A549 (cell line): ENCODE measurements at regions not wholly inside any gene's neighbourhood (a gene's known extent, or its start where the extent isn't known, plus 50 kb on each side); places are given as distances from the start of the nearest gene placed in this dataset.

Source experiments
- ATAC-seq, 2 experiments: fragments of 200-7000 bp in 1 of 2; fragments of >200 bp in 1 of 2; cut with Nextera tagmentation in 1 of 2; cut with Tn5 transposase in 1 of 2; 3 replicates each; pipeline versions ENCODE4 v1.8.0 to v1.9.1; 2018 to 2020; ENCODE audit warnings: mild to moderate bottlenecking in 1 of 2, moderate library complexity in 1 of 2
- CTCF ChIA-PET: fragments of 300-600 bp; sonication (Branson Sonifier 250); formaldehyde crosslinking; extraction: SDS; loops from one replicate; lab custom pipeline; 2021; ENCODE audit warnings: antibody characterized with exemption, inconsistent platforms; lab: Yijun Ruan, JAX
- POLR2A ChIA-PET: fragments of 350-600 bp; formaldehyde crosslinking; extraction: SDS; loops from one replicate; lab custom pipeline; 2021; ENCODE audit warnings: antibody characterized with exemption, inconsistent platforms; lab: Yijun Ruan, JAX
- DNase-seq, 2 experiments: peaks; one replicate each; pipeline versions ENCODE4 v3.0.0 to v3.0.0-alpha.2; 2011 to 2016; ENCODE audit warnings: low read depth in 1 of 2, low spot score in 1 of 2
- FAIRE-seq: peaks from 2 replicates; lab custom pipeline; 2011; peaks lifted over from hg19 to GRCh38; lab: Jason Lieb, UNC
- H3K27ac ChIP-seq, 2 experiments: fragments of >200 bp; sonication (Bioruptor Twin); formaldehyde crosslinking; 3 replicates each; pipeline ENCODE4 v1.5.1; 2016 to 2017
- H3K4me1 ChIP-seq: fragments of >200 bp; sonication (Bioruptor Twin); formaldehyde crosslinking; 3 replicates; pipeline ENCODE4 v1.6.1; 2016
- H3K4me2 ChIP-seq: fragments of >200 bp; sonication (Bioruptor Twin); formaldehyde crosslinking; 3 replicates; pipeline ENCODE4 v1.6.1; 2016
- H3K4me3 ChIP-seq: fragments of >200 bp; sonication (Bioruptor Twin); formaldehyde crosslinking; 3 replicates; pipeline ENCODE4 v1.5.1; 2016
- H3K9me3 ChIP-seq: fragments of >200 bp; sonication (Bioruptor Twin); formaldehyde crosslinking; 3 replicates; pipeline ENCODE4 v1.6.1; 2016
- CHD4 ChIP-seq: fragments of 200-600 bp; sonication (generic); IDR thresholded peaks from 2 replicates; pipeline ENCODE4 v1.6.1; 2016; ENCODE audit warnings: antibody characterized with exemption, mild to moderate bottlenecking, borderline replicate concordance
- EHF ChIP-seq: fragments of 250-450 bp; sonication (Bioruptor Pico); IDR thresholded peaks from 2 replicates; pipeline ENCODE4 v1.5.0; 2020; ENCODE audit warnings: mild to moderate bottlenecking
- FOSB ChIP-seq: fragments of 250-450 bp; sonication (Bioruptor Pico); IDR thresholded peaks from 2 replicates; pipeline ENCODE4 v1.5.0; 2020; ENCODE audit warnings: mild to moderate bottlenecking, moderate library complexity
- HOXA7 ChIP-seq: fragments of 250-450 bp; sonication (Bioruptor Pico); IDR thresholded peaks from 2 replicates; pipeline ENCODE4 v1.5.0; 2020; ENCODE audit warnings: mild to moderate bottlenecking, moderate library complexity
- HOXB5 ChIP-seq: fragments of 250-450 bp; sonication (Bioruptor Pico); IDR thresholded peaks from 2 replicates; pipeline ENCODE4 v1.5.0; 2020; ENCODE audit warnings: mild to moderate bottlenecking, moderate library complexity
- JUN ChIP-seq, 2 experiments: fragments of >200 bp; sonication (Bioruptor Twin); formaldehyde crosslinking; IDR thresholded peaks; 2 replicates in 1 of 2; 3 replicates in 1 of 2; pipeline ENCODE4 v1.6.1; 2016 to 2017
- KDM1A ChIP-seq: fragments of 200-600 bp; sonication (generic); IDR thresholded peaks from 2 replicates; pipeline ENCODE4 v1.6.1; 2016; ENCODE audit warnings: low read depth, mild to moderate bottlenecking
- KDM5A ChIP-seq: fragments of 200-600 bp; sonication (generic); IDR thresholded peaks from 2 replicates; pipeline ENCODE4 v1.6.1; 2016; ENCODE audit warnings: antibody characterized with exemption, mild to moderate bottlenecking
- MAZ ChIP-seq: fragments of 150-350 bp; IDR thresholded peaks from 2 replicates; pipeline ENCODE4 v1.6.1; 2014; ENCODE audit warnings: antibody characterized with exemption, low read depth, low read length, borderline replicate concordance
- MYC ChIP-seq: IDR thresholded peaks from 2 replicates; pipeline ENCODE4 v1.6.1; 2012; ENCODE audit warnings: mild to moderate bottlenecking, inconsistent platforms, low read length, improper control_type of control experiment, borderline replicate concordance
- POLR2AphosphoS2 ChIP-seq: conservative IDR thresholded peaks from 2 replicates; pipeline ENCODE4 v1.6.1; 2012; ENCODE audit warnings: low read length, improper control_type of control experiment, inconsistent platforms
- RARB ChIP-seq: fragments of 250-450 bp; sonication (Bioruptor Pico); IDR thresholded peaks from 2 replicates; pipeline ENCODE4 v1.8.0; 2021; ENCODE audit warnings: mild to moderate bottlenecking, moderate library complexity
- ZNF302 ChIP-seq: fragments of 250-450 bp; sonication (Bioruptor Pico); IDR thresholded peaks from 2 replicates; pipeline ENCODE4 v1.9.0; 2021; ENCODE audit warnings: inconsistent platforms, mild to moderate bottlenecking, moderate library complexity
- WGBS: methylation state at CpG from one replicate; pipeline ENCODE4 v1.1.6; 2017; ENCODE audit errors: missing lambda C conversion rate; 5-methylcytosine and 5-hydroxymethylcytosine counted together
- TF ChIP-seq, protein P1 (sequence below): fragments of >200 bp; sonication (Bioruptor Twin); formaldehyde crosslinking; IDR thresholded peaks from 3 replicates; pipeline ENCODE4 v1.5.1; 2016
- TF ChIP-seq, protein P2 (sequence below): IDR thresholded peaks from 2 replicates; pipeline ENCODE4 v1.6.1; 2012
- TF ChIP-seq, protein P3 (sequence below): IDR thresholded peaks from 2 replicates; pipeline ENCODE4 v1.6.1; 2012; ENCODE audit warnings: low read depth, borderline replicate concordance
- TF ChIP-seq, protein P4 (sequence below): fragments of 250-450 bp; sonication (Bioruptor Pico); IDR thresholded peaks from 2 replicates; pipeline ENCODE4 v1.5.0; 2020; ENCODE audit warnings: low read depth, mild to moderate bottlenecking, moderate library complexity
- TF ChIP-seq, protein P5 (sequence below): fragments of 450-650 bp; IDR thresholded peaks from 2 replicates; pipeline ENCODE4 v1.6.1; 2014; ENCODE audit warnings: antibody characterized with exemption
- TF ChIP-seq, protein P6 (sequence below): fragments of 250-450 bp; sonication (Bioruptor Pico); IDR thresholded peaks from 2 replicates; pipeline ENCODE4 v1.5.0; 2021; ENCODE audit warnings: mild to moderate bottlenecking, moderate library complexity, borderline replicate concordance

DNA sequence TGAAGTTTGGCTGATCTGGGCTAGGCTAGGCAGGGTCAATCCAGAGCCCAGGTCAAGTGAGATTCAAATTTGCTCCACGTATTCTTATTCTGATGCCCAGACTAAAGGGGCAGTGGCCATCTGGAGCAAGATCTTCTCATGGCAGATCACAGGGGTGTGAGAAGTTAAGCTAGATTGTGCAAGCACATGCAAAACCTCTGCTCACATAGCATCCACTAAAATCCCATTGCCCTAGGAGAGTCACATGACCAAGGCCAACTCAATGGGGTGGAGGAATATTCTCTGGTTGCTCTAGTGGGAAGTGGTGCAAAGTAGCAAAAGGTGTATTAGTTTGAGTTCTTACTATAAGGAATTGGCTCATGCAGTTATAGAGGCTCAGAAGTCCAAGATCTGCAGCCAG, 318.4 kb upstream of the ASIC2 start:
- CTCF ChIA-PET: no interaction called here
- Histone ChIP-seq H3K4me3 (no peak overlapping the region), H3K4me1 (no peaks in the 10 kb centered on the region), H3K27ac (no peak overlapping the region), H3K4me2 (no peak overlapping the region), H3K9me3 (no peaks in the 10 kb centered on the region; the same call in 2 of the 3 replicates)
- WGBS: 0% methylated on average over 1 of the region's 1 CpG
- no peak for ATAC-seq
- POLR2A ChIA-PET: no interaction called here
- DNase-seq: no peak
- FAIRE-seq: no peak
- no peak for TF ChIP-seq JUN (IDR thresholded peaks at IDR 0.05)
- TF ChIP-seq, protein P1, sequence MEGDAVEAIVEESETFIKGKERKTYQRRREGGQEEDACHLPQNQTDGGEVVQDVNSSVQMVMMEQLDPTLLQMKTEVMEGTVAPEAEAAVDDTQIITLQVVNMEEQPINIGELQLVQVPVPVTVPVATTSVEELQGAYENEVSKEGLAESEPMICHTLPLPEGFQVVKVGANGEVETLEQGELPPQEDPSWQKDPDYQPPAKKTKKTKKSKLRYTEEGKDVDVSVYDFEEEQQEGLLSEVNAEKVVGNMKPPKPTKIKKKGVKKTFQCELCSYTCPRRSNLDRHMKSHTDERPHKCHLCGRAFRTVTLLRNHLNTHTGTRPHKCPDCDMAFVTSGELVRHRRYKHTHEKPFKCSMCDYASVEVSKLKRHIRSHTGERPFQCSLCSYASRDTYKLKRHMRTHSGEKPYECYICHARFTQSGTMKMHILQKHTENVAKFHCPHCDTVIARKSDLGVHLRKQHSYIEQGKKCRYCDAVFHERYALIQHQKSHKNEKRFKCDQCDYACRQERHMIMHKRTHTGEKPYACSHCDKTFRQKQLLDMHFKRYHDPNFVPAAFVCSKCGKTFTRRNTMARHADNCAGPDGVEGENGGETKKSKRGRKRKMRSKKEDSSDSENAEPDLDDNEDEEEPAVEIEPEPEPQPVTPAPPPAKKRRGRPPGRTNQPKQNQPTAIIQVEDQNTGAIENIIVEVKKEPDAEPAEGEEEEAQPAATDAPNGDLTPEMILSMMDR: no peak
- no peak for TF ChIP-seq KDM1A
- no peak for TF ChIP-seq POLR2AphosphoS2
- TF ChIP-seq, protein P2, sequence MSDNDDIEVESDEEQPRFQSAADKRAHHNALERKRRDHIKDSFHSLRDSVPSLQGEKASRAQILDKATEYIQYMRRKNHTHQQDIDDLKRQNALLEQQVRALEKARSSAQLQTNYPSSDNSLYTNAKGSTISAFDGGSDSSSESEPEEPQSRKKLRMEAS: no peak
- TF ChIP-seq EHF: no peak
- no peak for TF ChIP-seq ZNF302
- TF ChIP-seq, protein P3, sequence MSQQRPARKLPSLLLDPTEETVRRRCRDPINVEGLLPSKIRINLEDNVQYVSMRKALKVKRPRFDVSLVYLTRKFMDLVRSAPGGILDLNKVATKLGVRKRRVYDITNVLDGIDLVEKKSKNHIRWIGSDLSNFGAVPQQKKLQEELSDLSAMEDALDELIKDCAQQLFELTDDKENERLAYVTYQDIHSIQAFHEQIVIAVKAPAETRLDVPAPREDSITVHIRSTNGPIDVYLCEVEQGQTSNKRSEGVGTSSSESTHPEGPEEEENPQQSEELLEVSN: no peak

DNA sequence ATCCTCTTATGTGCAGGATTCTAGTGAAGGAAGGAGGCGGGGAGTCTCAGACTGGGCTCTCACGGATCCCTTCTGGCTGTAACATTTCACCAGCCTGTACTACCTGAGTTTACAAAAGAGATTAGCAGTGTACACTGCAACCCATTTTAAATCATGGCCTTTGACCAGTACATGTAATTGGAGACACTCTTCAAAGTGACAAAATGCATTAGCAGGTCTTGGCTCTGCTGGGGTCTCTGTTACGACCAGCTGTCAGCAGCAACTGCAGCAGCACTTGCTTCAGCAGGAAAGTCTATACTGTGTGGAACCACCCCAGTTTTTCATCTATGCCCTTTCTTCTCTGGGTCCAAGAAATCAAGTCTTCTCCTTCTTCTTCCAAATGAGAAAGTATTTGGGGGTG, 322.8 kb upstream of the ASIC2 start:
- no peak for ATAC-seq

More for the DNA sequence above, 322.8 kb upstream of the ASIC2 start:
- WGBS: 2% methylated on average over 3 of the region's 3 CpGs
- Histone ChIP-seq H3K9me3 (no peaks in the 10 kb centered on the region; the same call in 2 of the 3 replicates), H3K4me2 (no peak overlapping the region), H3K27ac (no peak overlapping the region), H3K4me3 (no peak overlapping the region), H3K4me1 (no peaks in the 10 kb centered on the region)
- DNase-seq (no peak), FAIRE-seq (no peak)
- TF ChIP-seq, protein P4, sequence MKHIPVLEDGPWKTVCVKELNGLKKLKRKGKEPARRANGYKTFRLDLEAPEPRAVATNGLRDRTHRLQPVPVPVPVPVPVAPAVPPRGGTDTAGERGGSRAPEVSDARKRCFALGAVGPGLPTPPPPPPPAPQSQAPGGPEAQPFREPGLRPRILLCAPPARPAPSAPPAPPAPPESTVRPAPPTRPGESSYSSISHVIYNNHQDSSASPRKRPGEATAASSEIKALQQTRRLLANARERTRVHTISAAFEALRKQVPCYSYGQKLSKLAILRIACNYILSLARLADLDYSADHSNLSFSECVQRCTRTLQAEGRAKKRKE (CRISPR knock-in tag): no peak
- TF ChIP-seq, protein P3: no peak
- TF ChIP-seq, protein P5, sequence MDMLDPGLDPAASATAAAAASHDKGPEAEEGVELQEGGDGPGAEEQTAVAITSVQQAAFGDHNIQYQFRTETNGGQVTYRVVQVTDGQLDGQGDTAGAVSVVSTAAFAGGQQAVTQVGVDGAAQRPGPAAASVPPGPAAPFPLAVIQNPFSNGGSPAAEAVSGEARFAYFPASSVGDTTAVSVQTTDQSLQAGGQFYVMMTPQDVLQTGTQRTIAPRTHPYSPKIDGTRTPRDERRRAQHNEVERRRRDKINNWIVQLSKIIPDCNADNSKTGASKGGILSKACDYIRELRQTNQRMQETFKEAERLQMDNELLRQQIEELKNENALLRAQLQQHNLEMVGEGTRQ: no peak
- TF ChIP-seq HOXB5 (CRISPR knock-in tag): no peak
- TF ChIP-seq MYC: no peak
- no peak for TF ChIP-seq HOXA7 (CRISPR knock-in tag)
- TF ChIP-seq, protein P6, sequence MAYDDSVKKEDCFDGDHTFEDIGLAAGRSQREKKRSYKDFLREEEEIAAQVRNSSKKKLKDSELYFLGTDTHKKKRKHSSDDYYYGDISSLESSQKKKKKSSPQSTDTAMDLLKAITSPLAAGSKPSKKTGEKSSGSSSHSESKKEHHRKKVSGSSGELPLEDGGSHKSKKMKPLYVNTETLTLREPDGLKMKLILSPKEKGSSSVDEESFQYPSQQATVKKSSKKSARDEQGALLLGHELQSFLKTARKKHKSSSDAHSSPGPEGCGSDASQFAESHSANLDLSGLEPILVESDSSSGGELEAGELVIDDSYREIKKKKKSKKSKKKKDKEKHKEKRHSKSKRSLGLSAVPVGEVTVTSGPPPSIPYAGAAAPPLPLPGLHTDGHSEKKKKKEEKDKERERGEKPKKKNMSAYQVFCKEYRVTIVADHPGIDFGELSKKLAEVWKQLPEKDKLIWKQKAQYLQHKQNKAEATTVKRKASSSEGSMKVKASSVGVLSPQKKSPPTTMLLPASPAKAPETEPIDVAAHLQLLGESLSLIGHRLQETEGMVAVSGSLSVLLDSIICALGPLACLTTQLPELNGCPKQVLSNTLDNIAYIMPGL: no peak
- no peak for TF ChIP-seq FOSB (CRISPR knock-in tag)
- TF ChIP-seq RARB (CRISPR knock-in tag): no peak
- TF ChIP-seq MAZ: no peak
- no peak for TF ChIP-seq CHD4
- TF ChIP-seq KDM5A: no peak
- CTCF ChIA-PET: no interaction called here
- POLR2A ChIA-PET: no interaction called here
